Cardiac muscle cell (in vitro differentiated cells and primary cell): ENCODE measurements at regions not wholly inside any gene's neighbourhood (a gene's known extent, or its start where the extent isn't known, plus 50 kb on each side); places are given as distances from the start of the nearest gene placed in this dataset.

Source experiments
- DNase-seq, 2 donors: peaks; one replicate each; pipeline versions ENCODE4 v3.0.0 to v3.0.0-alpha.2; 2010 to 2017; ENCODE audit warnings: low read depth in 1 of 2, low spot score in 1 of 2
- H3K27ac ChIP-seq: fragments of 200-600 bp; sonication (generic); 2 replicates; pipeline ENCODE4 v1.5.1; 2016
- H3K27me3 ChIP-seq: fragments of 200-600 bp; sonication (generic); 2 replicates; pipeline ENCODE4 v1.6.0; 2016; ENCODE audit warnings: control low read depth
- H3K36me3 ChIP-seq: fragments of 200-600 bp; sonication (generic); 2 replicates; pipeline ENCODE4 v1.5.1; 2016; ENCODE audit warnings: control low read depth
- H3K4me1 ChIP-seq: fragments of 200-600 bp; sonication (generic); 2 replicates; pipeline ENCODE4 v1.8.1; 2017; ENCODE audit warnings: low read depth, mild to moderate bottlenecking, mixed run types
- H3K4me3 ChIP-seq: fragments of 200-600 bp; sonication (generic); 2 replicates; pipeline ENCODE4 v1.5.1; 2016; ENCODE audit warnings: mild to moderate bottlenecking
- H3K9me3 ChIP-seq: fragments of 200-600 bp; sonication (generic); 2 replicates; pipeline ENCODE4 v1.5.1; 2017; ENCODE audit warnings: low read depth, mild to moderate bottlenecking, control low read depth
- TF ChIP-seq, protein P1 (sequence below): IDR thresholded peaks from 2 replicates; pipeline ENCODE4 v1.5.1; 2012; ENCODE audit warnings: low read depth, mild to moderate bottlenecking, low read length

DNA sequence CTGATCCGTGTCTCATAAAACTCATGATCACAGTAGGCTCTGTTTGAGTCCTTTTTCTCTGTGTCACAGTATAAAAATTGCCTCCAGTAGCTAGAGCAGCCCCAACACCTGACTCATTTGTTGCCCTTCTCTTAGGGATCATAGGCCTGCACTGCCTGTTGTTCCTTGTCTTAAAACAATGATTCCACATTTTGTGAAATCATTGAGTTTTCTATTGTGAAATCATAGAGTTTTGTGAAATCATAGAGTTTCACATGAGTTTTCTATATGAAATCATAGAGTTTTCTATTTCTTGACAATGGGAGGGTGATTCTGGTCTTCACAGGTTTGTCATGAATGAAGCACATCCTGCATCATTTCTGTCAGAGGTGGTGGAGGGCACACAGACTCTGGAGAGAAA lies 239.9 kb downstream of the GASK1B start:
- no peak overlapping the region for H3K27ac ChIP-seq
- no peaks in the 10 kb centered on the region for H3K36me3 ChIP-seq
- no peak for DNase-seq
- TF ChIP-seq, protein P1, sequence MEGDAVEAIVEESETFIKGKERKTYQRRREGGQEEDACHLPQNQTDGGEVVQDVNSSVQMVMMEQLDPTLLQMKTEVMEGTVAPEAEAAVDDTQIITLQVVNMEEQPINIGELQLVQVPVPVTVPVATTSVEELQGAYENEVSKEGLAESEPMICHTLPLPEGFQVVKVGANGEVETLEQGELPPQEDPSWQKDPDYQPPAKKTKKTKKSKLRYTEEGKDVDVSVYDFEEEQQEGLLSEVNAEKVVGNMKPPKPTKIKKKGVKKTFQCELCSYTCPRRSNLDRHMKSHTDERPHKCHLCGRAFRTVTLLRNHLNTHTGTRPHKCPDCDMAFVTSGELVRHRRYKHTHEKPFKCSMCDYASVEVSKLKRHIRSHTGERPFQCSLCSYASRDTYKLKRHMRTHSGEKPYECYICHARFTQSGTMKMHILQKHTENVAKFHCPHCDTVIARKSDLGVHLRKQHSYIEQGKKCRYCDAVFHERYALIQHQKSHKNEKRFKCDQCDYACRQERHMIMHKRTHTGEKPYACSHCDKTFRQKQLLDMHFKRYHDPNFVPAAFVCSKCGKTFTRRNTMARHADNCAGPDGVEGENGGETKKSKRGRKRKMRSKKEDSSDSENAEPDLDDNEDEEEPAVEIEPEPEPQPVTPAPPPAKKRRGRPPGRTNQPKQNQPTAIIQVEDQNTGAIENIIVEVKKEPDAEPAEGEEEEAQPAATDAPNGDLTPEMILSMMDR = no peak
- no peaks in the 10 kb centered on the region for H3K9me3 ChIP-seq
- no peaks in the 10 kb centered on the region for H3K27me3 ChIP-seq
- H3K4me3 ChIP-seq = no peak overlapping the region
- no peaks in the 10 kb centered on the region for H3K4me1 ChIP-seq

DNA sequence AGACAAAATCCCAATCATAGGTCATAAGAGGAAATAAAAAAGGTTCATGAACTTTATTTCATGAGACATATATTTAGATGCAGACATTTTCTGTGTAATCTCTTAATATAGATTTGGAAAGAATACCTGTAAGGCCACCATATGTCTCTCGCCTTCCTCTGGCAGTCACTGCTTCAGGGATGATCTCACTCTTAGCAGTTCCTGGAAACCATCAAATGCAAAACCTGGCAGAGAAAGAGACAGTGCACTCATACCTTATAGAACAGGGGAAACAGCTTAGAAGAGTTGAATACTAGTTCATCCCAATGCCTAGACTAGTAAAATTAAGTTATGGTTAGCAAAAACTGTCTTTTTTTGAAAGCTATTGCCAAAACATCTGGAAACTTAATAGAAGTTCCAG lies 243.3 kb downstream of the GASK1B start:
- no peak overlapping the region for H3K27ac ChIP-seq
- TF ChIP-seq, protein P1 = no peak
- no peaks in the 10 kb centered on the region for H3K4me1 ChIP-seq
- no peaks in the 10 kb centered on the region for H3K9me3 ChIP-seq
- no peak overlapping the region for H3K4me3 ChIP-seq
- DNase-seq = no peak
- no peaks in the 10 kb centered on the region for H3K27me3 ChIP-seq
- H3K36me3 ChIP-seq = no peaks in the 10 kb centered on the region

DNA sequence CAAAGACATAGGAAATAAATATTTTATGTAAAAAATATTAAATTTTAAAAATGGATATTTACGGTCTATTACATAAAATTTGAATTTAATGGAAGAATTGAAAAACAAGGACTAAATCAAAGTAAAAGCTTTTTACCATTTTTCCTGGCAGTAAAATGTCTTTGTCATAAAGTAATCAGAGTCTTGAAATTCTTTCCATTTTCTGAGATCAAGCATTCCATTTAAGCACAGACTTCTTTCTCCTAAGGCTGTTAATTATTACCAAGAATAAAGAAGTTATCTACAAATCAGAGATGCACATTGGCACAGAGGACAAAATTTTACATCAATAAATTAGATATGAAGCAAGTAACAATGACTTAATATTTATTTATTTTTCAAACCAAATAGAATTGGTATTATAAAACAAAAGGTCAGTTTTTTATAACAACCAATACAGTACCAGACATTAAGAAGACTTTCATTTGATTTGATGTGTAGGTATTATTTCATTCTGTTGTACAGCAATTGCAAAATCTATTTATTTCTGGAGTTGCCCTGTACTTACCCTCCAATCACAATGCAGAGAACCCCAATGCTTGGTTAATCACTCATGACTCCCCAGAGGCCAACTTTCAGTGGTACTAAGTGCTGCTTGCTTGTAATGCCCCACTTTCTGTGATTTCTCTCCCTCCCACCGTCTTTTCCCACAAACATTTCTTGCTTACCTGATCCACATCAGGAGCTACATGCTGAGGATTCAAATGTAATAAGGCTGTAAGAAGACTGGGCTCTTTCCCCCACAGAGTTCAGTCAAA lies 254.6 kb downstream of the GASK1B start:
- H3K4me1 ChIP-seq = no peaks in the 10 kb centered on the region
- TF ChIP-seq, protein P1 = no peak
- H3K36me3 ChIP-seq = no peaks in the 10 kb centered on the region
- H3K4me3 ChIP-seq = no peak overlapping the region
- no peaks in the 10 kb centered on the region for H3K27me3 ChIP-seq
- no peak overlapping the region for H3K27ac ChIP-seq
- DNase-seq = no peak
- no peaks in the 10 kb centered on the region for H3K9me3 ChIP-seq

- H3K36me3 ChIP-seq = no peaks in the 10 kb centered on the region
- TF ChIP-seq, protein P1 = no peak
- no peak for DNase-seq
- no peaks in the 10 kb centered on the region for H3K9me3 ChIP-seq
- no peak overlapping the region for H3K4me3 ChIP-seq
- H3K27me3 ChIP-seq = no peaks in the 10 kb centered on the region
- H3K27ac ChIP-seq = no peak overlapping the region
- no peaks in the 10 kb centered on the region for H3K4me1 ChIP-seq
These were observed 260.6 kb downstream of the GASK1B start for GRCh38 chr4:157912212-157912611.

DNA sequence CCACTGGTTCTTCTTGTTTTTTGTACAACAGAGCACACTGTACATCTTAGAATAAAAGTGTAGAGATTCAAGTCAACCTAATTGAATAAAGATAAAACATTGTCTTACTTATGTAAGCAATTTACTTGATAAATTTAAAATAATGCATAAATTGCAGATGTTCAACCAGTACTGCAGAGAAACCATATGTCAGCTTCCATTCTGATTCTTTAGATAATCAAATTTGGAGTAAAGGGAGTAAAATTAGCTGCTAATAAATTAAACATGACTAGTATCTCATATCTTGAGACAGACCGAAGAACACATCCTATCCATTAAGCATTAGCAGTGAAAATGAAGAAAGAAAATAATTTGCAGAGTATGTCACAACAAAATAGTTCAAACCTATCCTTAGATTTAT lies 261.2 kb downstream of the GASK1B start:
- TF ChIP-seq, protein P1 = no peak
- Histone ChIP-seq H3K4me3 (no peak overlapping the region), H3K4me1 (no peaks in the 10 kb centered on the region), H3K36me3 (no peaks in the 10 kb centered on the region), H3K9me3 (no peaks in the 10 kb centered on the region), H3K27me3 (no peaks in the 10 kb centered on the region), H3K27ac (no peak overlapping the region)
- no peak for DNase-seq
